Tibial nerve (tissue), 4 donors: ENCODE measurements at regions not wholly inside any gene's neighbourhood (a gene's known extent, or its start where the extent isn't known, plus 50 kb on each side); places are given as distances from the start of the nearest gene placed in this dataset.

Source experiments
- EP300 ChIP-seq, 2 donors: sonication (generic); formaldehyde crosslinking; IDR thresholded peaks; one replicate each; pipeline ENCODE4 v1.6.1; 2017; ENCODE audit warnings: antibody characterized with exemption in 2 of 2, mild to moderate bottlenecking in 1 of 2
- POLR2A ChIP-seq, 2 donors: fragments of 450-650 bp; IDR thresholded peaks; one replicate each; pipeline ENCODE4 v1.6.1; 2017; ENCODE audit warnings: antibody characterized with exemption in 2 of 2, mild to moderate bottlenecking in 2 of 2, moderate library complexity in 2 of 2
- TF ChIP-seq, protein P1 (sequence below), 5 experiments: fragments of 200-600 bp in 3 of 5; fragments of 450-650 bp in 2 of 5; sonication (generic) in 3 of 5; IDR thresholded peaks; one replicate each; pipeline ENCODE4 v1.5.1; 2016 to 2019; ENCODE audit warnings: antibody characterized with exemption in 5 of 5, mild to moderate bottlenecking in 3 of 5, moderate library complexity in 2 of 5

GRCh38 chr4:95898226-95898625 lies 58.3 kb downstream of the PDHA2 start:
- TF ChIP-seq, protein P1, sequence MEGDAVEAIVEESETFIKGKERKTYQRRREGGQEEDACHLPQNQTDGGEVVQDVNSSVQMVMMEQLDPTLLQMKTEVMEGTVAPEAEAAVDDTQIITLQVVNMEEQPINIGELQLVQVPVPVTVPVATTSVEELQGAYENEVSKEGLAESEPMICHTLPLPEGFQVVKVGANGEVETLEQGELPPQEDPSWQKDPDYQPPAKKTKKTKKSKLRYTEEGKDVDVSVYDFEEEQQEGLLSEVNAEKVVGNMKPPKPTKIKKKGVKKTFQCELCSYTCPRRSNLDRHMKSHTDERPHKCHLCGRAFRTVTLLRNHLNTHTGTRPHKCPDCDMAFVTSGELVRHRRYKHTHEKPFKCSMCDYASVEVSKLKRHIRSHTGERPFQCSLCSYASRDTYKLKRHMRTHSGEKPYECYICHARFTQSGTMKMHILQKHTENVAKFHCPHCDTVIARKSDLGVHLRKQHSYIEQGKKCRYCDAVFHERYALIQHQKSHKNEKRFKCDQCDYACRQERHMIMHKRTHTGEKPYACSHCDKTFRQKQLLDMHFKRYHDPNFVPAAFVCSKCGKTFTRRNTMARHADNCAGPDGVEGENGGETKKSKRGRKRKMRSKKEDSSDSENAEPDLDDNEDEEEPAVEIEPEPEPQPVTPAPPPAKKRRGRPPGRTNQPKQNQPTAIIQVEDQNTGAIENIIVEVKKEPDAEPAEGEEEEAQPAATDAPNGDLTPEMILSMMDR (IDR thresholded peaks at IDR 0.05) = no peak
- TF ChIP-seq EP300 (IDR thresholded peaks at IDR 0.05) (no peak), POLR2A (IDR thresholded peaks at IDR 0.05) (no peak)
